OCI-M2 (cell line): ENCODE measurements at regions not wholly inside any gene's neighbourhood (a gene's known extent, or its start where the extent isn't known, plus 50 kb on each side); places are given as distances from the start of the nearest gene placed in this dataset.

ENCODE experiments used
- DNase-seq: peaks from one replicate; lab custom pipeline; 2025; ENCODE audit not compliant: unreplicated experiment; lab: John Stamatoyannopoulos, UW

GRCh38 chr2:41707790-41708451, 339.9 kb upstream of the PKDCC start:
- peak; percentile 29 for DNase-seq

DNA sequence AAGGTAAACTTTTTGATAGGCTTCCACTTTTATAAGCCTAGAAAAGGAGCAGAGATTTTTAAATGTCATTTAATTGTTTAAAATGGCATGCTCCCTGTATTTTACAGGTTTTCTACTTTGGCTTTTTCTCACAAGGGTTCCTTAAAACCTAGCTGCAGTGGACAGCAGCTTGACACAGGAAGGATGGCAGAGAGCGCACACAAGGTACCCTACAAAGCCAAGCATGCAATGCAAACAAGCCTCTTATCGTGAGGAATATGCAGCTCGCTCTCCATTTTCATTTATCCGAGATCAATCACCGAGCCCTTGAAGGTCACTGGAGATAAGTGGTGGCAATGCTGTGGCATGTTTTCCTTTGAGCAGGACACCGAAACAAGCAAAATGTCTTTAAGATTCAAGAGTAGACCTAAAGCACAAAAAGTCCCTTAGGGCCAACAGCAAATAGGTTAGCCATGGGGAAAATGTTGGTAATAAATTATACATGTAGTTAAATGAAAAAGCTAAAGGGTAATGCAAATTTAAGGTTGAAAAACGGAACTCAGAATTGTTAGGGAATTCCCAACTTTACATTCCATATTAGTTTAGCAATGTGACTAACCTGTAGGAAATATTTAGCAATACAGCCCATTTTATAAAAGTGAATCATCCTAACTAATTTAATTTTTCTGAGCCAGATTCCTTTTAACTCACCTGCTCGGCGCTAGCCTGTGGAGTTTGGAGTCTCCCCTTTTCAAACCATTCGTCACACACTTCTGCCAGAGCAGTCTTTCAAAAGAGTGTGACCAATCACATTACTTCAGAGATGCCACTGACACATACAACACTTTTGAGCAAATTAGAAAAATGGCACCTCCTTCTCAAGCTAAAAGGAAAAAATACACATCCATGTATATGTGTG, 337.9 kb upstream of the PKDCC start:
- DNase-seq, result no peak

DNA sequence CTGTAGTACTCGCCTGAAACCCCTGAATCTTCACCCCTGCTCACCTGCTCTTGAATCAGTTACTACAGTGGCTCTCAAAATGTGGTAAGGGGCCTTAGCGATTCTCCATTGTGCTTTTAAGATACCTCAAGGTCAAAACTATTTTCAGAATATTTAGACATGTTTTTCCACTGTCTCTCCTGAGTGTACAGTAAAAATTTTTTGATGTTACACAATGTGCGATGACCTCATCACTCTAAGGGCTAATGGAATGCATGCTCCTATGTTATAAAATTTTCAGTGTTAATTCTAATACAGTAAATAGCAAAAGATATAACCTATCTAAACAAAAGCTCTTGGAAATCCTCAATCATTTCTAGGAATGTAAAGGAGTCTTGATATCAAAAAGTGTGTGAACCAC, 336.9 kb upstream of the PKDCC start:
- DNase-seq, result no peak

GRCh38 chr2:41711736-41712135, 336.1 kb upstream of the PKDCC start:
- DNase-seq, result no peak

GRCh38 chr2:41716497-41716896, 331.3 kb upstream of the PKDCC start:
- DNase-seq, result no peak

DNA sequence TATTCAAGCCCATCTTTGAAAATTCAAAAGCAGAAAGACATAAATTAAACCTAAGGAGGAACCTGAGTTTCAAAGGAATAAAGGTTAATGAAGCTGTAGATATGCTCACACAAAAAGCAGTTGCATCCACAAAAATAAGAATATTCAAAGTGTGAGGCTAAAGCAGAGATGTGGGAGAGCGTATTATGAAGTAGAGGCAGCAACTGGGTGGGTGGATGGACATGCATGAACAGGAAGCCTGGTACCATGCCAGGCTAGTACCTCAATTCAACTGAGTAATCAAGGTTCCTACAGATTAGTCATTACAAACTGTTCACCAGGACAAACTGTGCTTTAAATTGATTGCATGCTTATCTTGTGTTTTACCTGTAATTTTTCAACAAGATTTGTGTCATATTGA, 330.0 kb upstream of the PKDCC start:
- no peak for DNase-seq

DNA sequence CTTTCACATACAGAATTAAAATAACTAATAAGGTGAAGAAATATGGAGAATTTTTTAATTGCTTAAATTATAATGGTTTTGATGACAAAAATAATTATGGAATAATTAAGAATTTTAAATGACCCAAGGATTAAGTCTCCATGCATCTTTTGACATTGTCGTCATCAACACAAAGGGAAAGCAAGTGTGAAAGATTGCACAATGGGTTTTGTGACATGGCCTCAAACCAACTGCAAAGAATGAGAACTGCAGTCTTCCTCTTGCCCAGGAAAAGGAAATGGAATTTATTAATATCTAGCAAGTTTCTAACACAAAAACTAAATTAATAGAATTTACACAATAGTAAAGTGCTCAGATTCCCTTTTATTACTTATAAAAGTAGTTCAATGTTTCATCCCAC, 329.1 kb upstream of the PKDCC start:
- no peak for DNase-seq

DNA sequence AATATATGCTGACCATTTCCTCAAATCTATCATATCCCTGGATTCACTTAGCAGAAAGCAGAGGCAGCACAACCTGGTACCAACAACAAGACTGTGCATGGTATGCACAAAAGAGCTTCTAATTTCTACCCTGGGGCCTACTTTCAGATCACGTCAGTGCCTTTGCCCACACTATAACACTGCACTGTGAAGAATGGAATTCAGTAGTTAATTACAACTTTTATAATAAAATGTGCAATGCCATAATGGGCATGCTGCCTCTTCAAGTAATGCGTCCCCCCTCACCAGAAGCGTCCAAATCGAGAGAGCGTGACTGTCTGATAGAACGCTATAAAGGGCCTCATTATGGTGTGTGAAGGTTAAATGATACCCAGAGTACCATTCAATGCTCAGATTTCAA, 328.1 kb upstream of the PKDCC start:
- no peak for DNase-seq

- DNase-seq, result peak; percentile 16
Observed at GRCh38 chr2:41720331-41721251, 327.2 kb upstream of the PKDCC start.

DNA sequence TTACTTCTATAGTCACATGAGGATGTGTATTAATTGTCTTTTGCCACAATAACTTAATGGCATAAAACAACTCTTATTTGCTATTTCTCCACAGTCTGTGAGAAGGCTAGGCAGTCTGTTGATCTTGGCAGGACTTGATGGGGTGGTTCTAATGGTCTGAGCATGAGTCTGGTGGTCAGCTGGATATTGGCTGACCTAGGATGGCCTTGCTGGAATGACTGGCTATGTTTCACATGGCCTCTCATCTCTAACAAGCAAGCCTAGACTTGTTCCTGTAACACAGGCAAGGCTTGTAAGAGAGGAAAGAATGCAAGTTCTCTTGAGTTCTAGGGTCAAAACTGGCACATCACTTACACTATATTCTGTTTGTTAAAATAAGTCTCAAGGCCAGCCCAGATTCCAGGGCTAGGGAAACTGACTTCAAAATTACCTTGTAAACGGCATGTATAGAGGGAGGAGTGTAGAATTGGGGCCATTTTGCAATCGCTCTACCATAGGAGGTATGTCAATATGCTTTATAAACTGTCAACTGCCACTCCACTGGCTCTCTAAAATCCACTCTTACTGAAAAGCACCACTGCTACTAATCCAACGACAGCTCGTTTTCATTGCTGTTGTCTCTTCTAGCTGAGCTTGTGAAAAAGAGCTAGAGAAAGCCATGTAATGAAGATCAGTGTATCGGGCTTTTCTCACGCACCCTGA, 325.0 kb upstream of the PKDCC start:
- no peak for DNase-seq

DNA sequence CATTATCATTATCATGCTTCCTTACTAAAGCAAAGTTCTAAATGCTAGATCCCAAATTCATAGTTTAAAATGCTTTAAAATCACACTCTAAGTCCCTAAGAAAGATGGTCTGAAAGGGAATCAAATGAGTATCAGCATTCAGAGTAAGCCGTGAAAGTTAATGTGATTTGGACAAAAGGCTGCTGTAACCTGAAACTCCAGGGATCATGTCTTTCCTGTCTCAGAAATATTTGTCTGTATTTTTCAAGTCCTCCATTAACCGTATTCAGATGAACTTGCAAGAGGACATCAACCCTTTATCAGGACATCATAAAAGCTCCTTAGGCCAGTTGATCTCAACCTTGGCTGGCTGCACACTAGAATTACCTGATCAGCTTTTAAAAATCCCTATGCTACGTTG, 324.3 kb upstream of the PKDCC start:
- DNase-seq, result no peak

- no peak for DNase-seq
Observed at GRCh38 chr2:41724465-41724864, 323.4 kb upstream of the PKDCC start.

GRCh38 chr2:41725901-41726300, 321.9 kb upstream of the PKDCC start:
- DNase-seq, result no peak

DNA sequence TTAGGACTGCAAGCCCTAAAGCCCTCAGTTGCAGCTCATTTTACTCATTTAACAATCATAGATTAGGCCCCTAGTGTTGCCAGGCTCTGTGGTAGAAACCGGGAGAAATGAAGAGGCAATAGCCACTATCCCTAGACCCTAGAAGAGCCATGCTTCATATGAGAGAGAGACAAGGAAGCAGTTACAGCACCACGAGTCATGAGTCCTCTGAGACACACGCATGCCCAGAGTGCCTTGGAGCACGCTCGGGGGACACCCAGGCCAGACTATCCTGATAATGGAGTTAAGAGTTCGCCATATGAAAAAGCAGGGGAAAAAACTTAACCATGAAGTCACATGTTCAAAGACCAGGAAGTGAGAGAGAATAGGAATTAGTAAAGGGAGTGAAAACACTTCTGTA, 321.5 kb upstream of the PKDCC start:
- DNase-seq, result no peak

DNA sequence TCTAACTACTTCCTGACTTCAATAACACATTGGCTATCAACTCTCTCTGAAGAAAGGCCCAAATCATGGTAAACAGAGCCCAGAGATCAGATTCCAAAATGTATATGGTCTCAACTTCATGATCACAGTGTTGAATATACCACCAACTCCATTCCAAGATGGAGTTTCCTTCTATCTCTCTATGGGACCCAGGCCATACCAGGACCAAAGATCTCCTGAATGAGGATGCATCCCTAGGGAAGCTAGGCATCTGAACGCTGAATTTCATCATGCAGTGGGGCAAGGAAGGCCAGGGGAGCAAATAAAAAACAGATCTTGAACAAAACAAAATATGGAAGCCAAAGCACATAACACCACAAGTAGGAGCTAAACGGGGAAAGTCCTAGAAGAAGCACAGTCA, 320.7 kb upstream of the PKDCC start:
- no peak for DNase-seq

DNA sequence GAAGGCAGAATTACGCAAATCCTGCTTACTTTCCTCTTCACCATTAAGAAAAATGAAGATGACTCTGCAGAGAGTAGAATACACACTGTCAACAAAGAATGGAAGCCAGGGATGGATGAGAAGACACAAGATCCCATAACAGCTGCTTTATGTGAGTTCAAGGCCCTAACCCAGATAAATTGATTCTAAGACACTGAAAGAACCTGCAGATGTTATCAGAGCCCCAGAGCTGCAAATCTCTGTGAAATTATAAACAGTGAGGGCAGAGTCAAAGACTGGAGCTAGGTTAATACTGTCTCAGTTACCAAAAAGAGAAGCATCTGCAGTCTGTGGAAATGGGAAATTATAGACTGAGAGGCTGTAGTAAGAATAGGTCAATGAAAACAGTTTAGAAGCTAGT, 320.1 kb upstream of the PKDCC start:
- DNase-seq, result no peak

GRCh38 chr2:41728788-41729338, 319.0 kb upstream of the PKDCC start:
- DNase-seq, result no peak

DNA sequence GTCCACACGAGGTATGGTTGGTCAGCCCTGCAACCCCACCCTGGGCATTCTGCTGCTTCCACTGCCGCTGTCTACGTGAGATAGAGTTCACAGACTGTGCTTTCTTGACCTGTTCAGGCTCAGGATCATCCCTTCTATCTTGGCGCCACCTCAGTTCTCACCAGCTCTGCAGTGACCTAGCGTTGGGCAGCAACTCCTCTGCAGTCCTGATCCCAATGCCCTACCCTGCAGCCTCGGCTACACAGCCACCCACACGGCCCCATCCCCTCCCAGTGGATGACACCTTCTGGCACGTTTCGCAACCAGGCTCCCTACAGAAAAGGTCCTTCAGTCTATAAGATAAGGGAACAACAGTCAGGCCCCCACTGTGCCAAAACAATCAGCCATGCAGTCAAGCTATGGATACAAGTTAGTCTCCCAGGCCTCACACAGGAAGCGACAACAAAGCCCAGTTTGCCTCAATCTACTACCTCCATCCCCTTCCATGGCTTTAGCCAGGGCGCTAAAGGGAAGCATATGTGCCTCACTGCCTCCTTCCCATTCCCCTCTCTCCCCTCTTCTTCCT, 317.9 kb upstream of the PKDCC start:
- DNase-seq, result no peak

GRCh38 chr2:41735006-41735405, 312.8 kb upstream of the PKDCC start:
- no peak for DNase-seq

- no peak for DNase-seq
Observed at GRCh38 chr2:41735476-41735875, 312.3 kb upstream of the PKDCC start.
